HG02938 (cell line): ENCODE measurements at regions not wholly inside any gene's neighbourhood (a gene's known extent, or its start where the extent isn't known, plus 50 kb on each side); places are given as distances from the start of the nearest gene placed in this dataset.
A peak's percentile ranks its signal among the peaks of the same experiment; 100 is the strongest.
"Not testable (repeated sequence)": the region's sequence is repeated elsewhere in the genome, so short reads cannot be mapped to it uniquely, and the experiment has no call there.

Experiments used
- ATAC-seq: cut with Tn5 transposase; IDR thresholded peaks from one replicate; pipeline ENCODE4 v1.9.1; 2021; ENCODE audit warnings: mild to moderate bottlenecking, moderate library complexity; ENCODE audit not compliant: unreplicated experiment

DNA sequence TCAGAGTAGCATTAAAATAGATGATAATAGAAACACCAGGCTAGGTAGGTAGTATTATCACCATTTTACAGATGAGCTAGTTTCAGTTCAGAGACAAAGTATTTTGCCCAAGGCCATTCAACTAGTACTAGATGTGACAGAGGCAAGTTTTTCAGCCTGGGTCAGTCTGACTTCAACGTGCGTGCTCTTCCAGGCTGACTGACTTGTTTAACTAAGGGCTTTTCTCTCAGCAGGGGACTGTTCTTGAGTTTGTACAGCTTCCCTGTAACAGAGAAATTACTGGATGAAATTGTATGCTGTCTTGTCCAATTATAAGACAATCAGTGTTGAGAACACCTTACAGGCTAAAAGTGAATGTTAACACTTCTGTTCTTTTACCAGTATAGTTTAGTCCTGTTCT is 333.5 kb upstream of the MAN1A1 start:
- ATAC-seq: no peak

DNA sequence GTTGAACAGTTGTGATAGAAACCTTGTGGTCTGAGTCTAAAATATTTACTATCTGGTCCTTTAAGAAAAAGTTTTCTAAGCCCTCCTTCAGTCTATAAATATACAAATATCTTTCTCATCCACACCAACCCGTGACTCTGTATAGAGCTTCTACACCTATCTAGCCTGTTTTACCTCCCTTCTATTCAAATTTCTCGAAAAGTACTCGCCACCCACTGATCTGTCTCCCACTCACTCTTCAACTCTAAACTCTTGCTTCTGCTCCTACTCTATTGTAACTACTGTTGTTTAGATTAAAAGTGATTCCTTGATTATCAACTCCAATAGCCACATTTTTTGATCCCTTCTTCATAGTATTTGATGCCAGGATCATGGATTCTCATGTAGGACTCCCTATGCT is 329.4 kb upstream of the MAN1A1 start:
- ATAC-seq: no peak

DNA sequence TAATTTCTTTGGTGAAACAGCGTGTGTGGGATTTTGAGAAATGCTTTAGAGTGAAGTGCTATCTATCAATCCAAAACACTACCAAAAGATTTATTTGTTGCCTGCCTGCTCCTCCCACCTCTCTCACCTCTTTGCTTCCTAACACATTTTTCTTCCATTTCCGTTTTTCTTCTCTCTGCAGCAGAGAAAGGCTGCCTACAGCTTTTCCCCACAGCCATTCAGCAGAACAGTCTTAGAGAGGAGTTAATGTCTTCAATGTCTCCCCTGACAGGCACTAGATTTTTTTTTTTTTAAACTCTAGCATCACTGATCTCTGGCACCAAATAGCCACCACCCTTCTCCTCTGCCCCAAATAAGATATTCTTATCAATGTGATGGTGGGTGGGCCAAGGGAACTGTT is 327.8 kb upstream of the MAN1A1 start:
- ATAC-seq: no peak

DNA sequence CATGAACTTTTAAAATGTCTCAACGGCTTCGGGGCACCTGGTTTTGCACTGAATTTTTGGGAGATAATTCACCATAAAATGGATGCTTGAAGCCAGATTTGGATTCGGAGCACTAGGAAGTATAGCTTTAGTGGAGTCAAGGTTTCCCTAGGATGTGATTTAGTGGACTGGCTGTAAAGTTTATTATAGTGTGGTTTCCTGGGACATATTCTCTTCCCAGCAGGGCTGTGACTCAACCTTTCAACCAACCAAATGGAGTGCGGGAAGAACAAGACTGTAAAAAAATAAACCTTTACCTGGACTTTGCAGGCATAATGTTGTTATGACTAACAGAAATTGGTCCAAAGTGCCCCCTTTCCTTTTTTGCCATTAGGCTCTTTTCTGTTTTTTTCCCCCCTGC is 327.4 kb upstream of the MAN1A1 start:
- ATAC-seq: no peak

DNA sequence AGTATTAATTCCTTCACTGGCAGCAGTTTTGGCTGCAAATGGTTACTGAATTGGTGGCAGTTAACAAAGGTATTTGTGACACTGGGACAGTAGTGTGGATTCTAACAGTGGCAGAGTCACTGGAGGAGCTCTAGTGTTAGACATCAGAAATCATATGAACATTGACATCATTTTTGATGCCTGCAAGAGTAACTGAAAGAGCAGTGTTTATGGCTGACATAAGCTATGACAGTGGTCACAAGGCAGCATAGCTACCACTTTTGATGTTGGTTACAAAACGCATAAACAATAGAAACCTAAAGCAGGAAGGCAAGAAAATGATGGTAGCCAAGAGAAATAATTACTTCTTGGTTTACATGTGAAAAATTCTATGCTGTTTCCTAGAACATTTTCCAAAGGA is 326.7 kb upstream of the MAN1A1 start:
- no peak for ATAC-seq

DNA sequence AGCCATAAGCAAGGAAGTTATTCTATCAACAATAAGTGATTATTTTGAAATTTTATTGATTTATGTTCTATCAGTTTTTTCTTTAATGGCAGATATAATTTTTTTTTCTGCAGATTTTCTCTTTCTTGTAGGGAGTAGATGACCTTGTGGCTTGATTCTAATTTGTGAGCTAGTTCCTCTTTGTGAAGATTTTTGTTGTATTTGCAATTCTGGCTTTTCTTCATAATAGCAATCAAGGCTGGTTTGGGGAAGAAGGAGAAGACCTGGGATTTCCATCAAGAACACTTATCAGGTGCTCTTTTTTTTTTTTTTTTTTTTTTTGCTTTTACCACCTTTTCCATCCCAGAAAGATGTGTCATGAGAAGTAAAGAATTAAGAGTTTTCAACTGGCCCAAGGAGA is 324.2 kb upstream of the MAN1A1 start:
- no peak for ATAC-seq

DNA sequence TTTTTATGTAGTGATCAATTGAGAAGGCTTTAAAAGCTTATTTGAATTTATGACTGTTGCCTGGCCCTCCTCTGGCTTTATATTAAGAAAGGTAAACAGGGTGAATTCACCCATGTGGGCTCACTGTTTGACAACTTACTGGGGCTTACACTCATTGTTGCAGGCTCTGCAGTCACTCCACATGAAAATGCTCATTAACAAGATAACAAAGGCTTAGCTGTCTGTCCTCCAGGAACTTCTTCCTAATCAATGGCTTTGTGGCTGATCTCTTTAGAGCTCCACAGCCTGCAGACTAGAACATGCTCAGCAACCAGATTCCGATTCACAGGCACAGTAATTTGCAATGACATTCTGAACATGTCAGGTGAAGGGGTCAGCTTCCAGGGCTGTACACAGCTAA is 323.2 kb upstream of the MAN1A1 start:
- no peak for ATAC-seq

DNA sequence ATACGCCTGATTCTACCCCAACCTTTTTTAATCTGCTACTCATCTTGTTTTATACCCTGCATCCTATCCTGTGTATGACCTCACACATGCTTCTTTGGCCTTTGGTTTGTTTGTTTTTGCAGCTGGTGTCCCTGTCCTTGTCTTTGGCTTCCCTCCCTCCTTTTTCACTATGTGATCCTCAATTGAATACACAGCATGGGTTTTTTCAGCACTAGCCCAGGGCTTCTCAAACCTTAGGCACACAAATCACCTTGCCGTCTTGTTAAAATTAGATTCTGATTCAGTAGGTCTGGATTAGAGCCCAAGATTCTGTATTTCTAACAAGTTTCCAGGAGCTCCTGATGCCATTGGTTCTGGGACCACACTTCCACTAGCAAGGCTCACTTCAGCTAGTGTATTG is 321.5 kb upstream of the MAN1A1 start:
- no peak for ATAC-seq

DNA sequence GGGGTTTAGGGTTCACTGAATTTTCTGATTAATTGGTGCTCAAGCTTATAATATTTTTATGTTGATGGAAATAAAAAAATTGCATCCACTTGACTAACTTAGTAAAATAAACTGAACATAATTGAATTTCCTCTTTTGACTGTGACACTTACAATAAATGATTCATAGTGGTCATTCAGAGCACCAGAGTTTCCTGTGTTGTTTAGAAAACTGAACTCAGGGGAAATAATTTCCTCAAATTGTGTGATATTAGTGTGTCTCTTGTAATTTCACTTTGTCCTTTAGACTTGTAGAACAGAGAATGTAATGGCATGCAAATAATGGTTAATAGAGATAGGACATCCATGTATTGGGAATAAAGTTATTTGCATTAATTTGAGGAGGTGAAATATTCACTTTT is 319.7 kb upstream of the MAN1A1 start:
- ATAC-seq: no peak

DNA sequence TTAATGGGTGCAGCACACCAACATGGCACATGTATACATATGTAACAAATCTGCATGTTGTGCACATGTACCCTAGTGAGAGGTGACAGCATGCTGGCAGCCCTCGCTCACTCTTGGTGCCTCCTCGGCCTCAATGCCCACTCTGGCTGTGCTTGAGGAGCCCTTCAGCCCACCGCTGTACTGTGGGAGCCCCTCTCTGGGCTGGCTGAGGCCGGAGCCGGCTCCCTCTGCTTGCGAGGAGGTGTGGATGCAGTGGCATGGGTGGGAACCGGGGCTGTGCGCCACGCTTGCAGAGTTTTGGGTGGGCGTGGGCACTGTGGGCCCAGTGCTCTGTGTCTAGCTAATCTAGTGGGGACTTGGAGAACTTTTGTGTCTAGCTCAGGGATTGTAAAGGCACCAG is 315.9 kb upstream of the MAN1A1 start:
- ATAC-seq: not testable (repeated sequence)

DNA sequence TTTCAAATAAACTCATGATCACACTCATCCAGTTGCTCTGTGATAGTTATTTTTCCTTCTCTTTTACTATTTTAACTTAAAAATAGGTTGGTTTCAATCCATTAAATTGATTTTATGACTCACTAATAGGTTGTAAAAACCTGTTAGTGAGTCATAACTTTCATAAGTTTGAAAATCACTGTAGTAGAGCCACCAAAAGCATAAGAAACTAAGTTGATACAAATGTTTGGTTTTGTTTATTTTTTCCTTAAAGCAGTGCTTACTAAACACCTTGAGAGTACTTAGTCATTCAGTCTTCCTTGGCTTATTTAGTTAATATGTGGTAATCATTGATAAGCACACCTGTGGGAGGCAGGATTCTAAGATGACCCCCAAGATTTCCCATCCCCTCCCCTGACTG is 312.1 kb upstream of the MAN1A1 start:
- ATAC-seq: peak; percentile 40

DNA sequence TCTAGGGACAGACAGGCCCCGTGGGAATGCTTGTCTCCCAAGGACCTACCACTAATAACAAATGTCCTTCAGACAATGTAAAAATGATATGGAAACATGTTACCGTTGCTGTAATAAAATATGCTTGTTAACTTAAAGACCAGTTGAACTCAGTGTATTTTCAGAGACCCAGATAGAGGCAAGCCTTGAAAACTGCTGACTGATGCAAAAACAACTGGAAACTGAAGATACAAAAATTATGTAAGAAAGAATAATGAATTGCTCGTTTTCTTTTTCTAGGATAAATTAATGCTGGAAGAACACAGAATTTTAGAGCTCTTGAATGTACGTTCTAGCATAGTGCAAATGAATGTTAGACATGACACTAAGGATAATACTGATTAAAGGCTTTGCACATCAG is 311.5 kb upstream of the MAN1A1 start:
- no peak for ATAC-seq

DNA sequence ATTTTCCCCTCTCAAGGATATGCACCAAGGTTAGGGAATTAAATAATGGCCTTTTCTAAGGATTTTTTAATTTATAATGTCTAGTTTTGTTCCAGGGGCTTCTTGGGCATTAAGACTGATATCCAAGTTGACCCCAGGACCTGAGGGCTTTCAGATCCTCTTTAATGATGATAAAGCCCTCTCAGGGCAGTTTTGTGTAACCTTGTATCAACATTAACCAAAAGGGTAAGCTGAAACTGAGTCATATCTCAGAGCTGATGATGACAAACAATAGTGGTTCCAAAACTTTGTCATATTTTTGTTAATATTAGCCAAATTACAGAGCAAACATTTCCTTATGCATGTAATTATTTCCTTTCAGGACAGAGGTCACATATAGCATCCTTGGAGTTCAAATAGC is 309.4 kb upstream of the MAN1A1 start:
- no peak for ATAC-seq

DNA sequence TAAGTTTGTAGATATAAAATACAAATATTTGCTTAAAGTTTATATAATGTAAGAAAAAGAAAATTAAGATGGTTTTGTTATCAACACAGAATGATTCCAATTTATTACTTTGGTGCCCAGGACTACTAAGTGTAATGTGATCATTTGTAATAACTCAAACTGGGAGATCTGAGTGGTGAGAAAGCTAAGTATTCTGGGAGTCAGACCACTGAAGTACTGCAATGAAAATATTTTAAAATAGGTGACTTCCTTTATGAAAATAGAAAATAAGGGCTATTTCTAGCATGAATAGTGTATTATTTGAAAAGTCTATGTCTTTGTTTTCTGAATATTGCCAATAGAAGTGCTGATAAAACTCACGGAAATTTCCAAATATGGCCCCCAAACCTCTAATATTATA is 305.6 kb upstream of the MAN1A1 start:
- ATAC-seq: no peak

DNA sequence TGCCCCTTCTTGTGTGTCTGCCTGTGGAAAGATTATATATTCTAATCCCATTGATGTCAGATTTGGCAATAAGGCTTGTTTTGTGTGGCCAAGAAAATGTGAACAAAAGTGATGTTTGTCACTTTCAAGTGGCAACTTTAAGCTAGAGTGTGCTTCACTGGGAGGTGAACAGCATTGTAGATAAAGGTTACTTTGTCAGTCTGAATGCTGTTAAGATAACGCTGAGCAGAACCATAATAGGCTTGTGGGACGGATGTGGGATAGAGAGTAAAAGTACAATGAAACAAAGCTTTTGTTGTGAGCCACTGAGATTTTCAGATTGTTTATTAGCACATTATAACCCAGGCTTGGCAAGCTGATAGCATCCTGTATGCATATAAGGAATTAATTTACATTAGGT is 303.8 kb upstream of the MAN1A1 start:
- ATAC-seq: no peak

DNA sequence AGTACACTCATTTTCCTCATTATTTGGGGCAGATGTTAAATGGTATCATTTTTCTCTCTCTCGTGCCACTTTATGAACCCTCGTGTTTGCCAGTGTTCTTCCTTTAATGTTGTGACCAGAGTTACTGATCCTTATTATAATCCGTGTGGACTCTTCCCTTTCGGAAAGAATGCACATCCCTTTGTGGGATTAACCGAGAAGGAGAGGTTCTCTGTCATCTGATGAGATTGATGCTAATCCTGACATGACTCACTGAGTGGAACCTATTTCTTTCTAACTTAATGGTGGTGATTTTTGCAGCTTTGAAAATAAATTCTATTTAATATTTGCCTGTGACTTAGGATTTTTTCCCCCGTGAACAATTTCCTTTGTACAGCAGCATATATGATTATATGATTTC is 300.0 kb upstream of the MAN1A1 start:
- no peak for ATAC-seq

DNA sequence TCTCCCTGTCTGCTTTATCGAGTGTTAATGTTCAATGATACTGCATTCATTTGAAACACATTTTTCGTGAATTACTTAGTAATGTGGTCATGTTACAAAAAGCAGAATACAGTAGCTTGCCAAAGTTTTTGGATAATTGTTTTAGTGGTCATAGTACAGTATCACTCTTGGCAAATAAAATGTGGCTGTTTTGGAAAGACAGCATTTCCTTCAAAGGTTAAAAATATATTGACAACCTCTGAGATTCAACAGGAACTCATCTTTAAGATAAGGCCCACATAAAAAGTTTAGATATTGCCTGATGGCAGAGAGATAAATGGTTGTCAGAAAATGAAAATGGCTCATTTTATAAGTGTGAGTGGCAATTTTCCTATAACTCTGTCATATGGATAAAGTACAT is 297.7 kb upstream of the MAN1A1 start:
- ATAC-seq: no peak

DNA sequence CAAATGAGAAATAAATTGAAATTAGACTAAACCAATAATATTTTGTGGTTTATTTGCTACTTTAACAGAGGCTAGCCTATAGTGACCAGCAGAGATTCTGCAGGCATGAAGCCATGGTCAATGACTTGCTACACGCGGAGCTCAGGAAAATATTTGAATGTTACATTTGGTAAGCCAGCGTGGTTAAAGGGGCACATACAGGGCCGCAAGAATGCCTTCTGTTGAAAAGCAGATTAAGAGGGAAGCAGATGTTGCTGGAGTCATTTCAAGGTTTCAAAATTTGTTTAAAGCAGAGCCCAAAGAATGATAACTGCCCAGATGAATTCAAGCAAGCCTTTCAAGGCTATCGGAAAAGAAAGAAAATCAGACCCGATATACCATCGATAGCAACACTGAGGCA is 294.3 kb upstream of the MAN1A1 start:
- ATAC-seq: no peak

DNA sequence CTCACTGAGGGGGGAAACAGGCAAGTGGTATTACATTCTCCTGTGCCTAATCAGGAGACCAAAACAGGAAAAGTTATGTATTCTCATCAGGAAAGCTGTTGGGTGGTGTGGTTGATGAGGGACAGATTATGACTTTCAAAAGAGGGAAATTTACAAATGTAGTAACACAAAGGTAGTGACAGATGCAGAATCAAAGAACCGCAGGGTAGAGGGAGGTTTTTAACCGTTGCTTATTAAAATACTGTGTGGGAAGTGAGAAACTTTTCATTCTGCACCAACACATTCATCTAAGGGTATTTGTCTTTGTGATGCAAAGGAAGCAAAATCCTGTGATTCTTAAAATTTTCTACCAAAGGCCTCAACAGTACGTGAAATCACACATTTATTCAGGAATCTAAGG is 288.2 kb upstream of the MAN1A1 start:
- ATAC-seq: no peak

DNA sequence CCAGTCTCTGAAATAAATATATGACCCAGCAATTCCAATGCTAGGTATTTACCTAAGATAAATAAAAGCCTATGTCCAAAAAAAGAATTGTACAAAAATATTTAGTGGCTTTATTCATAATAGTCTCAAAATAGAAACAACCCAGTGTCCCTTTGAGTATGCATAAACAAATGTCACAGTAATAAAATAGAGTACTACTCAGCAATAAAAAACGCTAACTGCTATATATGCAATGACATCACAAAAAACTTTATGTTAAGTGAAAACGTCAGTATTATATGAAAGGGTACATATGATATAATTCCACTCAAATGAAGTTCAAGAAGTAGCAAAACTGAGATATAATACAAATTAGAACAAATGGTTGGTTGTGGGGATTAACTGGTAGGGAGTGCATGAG is 286.5 kb upstream of the MAN1A1 start:
- no peak for ATAC-seq

DNA sequence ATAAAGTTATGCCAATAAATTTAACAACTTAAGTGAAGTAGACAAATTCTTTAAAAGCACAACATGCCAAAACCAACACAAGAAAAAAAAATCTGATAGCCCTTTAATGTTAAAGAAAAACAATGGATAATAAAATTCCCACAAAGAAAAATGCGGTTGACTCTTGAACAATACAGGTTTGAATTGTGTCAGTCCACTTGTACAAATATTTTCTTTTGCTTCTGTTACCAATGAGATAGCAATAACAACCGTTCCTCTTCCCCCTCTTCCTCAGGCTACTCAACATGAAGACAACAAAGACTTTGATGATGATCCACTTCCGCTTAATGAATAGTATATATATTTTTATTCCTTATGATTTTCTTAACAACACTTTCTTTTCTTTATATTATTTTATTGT is 283.9 kb upstream of the MAN1A1 start:
- ATAC-seq: no peak

DNA sequence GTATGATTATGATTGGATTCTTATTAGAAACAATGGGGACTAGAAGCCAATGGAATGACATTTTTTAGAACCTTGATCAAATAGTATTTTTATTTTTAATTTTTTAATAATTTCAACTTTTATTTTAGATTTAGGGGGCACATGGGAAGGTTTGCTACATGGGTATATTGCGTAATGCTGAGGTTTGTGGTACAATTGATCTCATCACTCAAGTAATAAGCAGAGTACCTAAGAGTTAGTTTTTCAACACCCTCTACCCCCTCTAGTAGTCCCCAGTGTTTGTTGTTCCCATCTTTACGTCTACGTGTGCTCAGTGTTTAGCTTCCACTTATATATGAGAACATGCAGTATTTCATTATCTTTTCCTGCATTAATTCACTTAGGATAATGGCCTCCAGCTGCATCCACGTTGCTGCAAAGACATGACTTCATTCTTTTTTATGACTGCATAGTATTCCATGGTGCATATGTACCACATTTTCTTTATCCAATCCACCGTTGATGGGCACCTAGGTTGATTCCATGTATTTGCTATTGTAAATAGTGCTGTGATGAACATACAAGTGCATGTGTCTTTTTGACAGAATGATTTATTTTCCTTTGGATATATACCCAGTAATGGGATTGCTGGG is 281.1 kb upstream of the MAN1A1 start:
- no peak for ATAC-seq

DNA sequence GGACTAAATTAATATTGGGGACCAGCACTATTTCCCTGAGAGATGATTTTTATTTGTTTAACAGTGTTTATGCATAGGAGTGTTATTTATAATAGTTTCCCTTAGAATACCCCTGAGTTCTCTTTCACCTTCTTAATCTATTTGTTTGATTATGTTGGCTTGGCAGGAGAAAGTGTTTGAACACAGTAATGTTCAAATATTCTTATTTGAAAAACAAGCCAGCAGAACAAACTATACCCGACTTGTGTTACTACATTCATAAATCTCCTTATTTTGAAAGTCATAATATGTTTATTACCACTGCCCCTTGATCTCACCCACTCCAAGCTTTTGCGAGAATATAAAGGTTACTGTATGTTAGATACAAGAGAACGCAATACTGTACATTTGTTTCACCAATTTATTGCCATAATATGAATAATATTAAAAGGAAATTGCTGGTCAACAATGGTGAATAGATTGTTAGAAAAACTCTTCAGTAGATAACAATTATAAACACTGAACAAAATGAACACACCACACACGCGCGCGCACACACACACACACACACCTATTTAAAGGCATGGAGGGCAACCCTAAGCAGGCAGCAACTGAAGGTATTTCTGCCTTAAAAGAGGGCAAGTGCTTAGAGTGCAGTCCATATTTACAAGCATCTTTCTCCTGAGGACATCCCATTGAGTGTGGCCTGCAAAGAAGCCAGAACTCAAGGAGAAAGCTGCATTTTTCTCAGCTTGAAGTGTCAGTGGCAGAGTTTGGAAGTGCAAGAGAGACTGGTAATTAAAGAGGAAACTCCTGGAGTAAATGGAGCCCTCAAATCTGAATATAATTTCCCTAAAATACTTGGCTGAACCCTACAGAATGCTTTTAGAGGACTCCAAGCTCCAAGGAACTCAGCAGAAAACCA is 279.4 kb upstream of the MAN1A1 start:
- no peak for ATAC-seq
